Ascending aorta (tissue), 2 donors: ENCODE measurements at regions not wholly inside any gene's neighbourhood (a gene's known extent, or its start where the extent isn't known, plus 50 kb on each side); places are given as distances from the start of the nearest gene placed in this dataset.

ENCODE experiments used
- DNase-seq, 2 donors: peaks; one replicate each; pipeline ENCODE4 v3.0.0-alpha.2; 2019; ENCODE audit warnings: low spot score in 2 of 2
- H3K27ac ChIP-seq, 2 donors: fragments of 200-600 bp; sonication (generic); one replicate each; pipeline ENCODE4 v1.5.1; 2016 to 2017; ENCODE audit warnings: mild to moderate bottlenecking in 1 of 2
- H3K27me3 ChIP-seq: fragments of 200-600 bp; sonication (generic); one replicate; pipeline ENCODE4 v1.5.1; 2017
- H3K36me3 ChIP-seq, 2 donors: fragments of 200-600 bp; sonication (generic); one replicate each; pipeline ENCODE4 v1.5.1; 2016
- H3K4me1 ChIP-seq, 2 donors: fragments of 200-600 bp; sonication (generic); one replicate each; pipeline ENCODE4 v1.5.1; 2016 to 2017; ENCODE audit warnings: mild to moderate bottlenecking in 1 of 2
- H3K4me3 ChIP-seq, 2 donors: fragments of 200-600 bp; sonication (generic); one replicate each; pipeline ENCODE4 v1.5.1; 2016 to 2017; ENCODE audit warnings: mild to moderate bottlenecking in 1 of 2
- H3K9me3 ChIP-seq, 2 donors: fragments of 200-600 bp; sonication (generic); one replicate each; pipeline ENCODE4 v1.5.1; 2016
- intact Hi-C: fragments of 100-400 bp; cut with DNase I; formaldehyde crosslinking; loops from one replicate; pipeline ENCODE4 v1.15.1; 2023
- TF ChIP-seq, protein P1 (sequence below), 3 experiments: fragments of 200-600 bp in 2 of 3; fragments of 450-650 bp in 1 of 3; sonication (generic) in 2 of 3; IDR thresholded peaks; one replicate each; pipeline ENCODE4 v1.5.1; 2016 to 2019; ENCODE audit warnings: antibody characterized with exemption in 3 of 3, mild to moderate bottlenecking in 1 of 3, moderate library complexity in 1 of 3

DNA sequence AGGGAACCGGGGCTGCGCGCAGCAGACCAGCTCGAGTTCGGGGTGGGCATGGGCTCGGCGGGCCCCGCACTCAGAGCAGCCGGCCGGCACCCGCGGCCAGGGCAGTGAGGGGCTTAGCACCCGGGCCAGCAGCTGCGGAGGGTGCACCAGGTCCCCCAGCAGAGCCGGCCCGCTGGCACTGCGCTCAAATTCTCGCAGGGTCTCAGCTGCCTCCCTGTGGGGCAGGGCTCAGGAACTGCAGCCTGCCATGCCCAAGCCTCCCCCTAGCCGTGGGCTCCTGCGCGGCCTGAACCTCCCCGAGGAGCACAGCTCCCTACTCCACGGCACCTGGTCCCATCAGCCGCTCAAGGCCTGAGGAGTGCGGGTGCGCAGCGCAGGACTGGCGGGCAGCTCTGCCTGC, 172.9 kb upstream of the SLC30A5 start:
- no peak for DNase-seq
- Histone ChIP-seq H3K27me3 (no peaks in the 10 kb centered on the region), H3K4me3 (no peak overlapping the region), H3K9me3 (no peaks in the 10 kb centered on the region), H3K36me3 (no peaks in the 10 kb centered on the region), H3K4me1 (no peaks in the 10 kb centered on the region), H3K27ac (no peak overlapping the region)
- TF ChIP-seq, protein P1, sequence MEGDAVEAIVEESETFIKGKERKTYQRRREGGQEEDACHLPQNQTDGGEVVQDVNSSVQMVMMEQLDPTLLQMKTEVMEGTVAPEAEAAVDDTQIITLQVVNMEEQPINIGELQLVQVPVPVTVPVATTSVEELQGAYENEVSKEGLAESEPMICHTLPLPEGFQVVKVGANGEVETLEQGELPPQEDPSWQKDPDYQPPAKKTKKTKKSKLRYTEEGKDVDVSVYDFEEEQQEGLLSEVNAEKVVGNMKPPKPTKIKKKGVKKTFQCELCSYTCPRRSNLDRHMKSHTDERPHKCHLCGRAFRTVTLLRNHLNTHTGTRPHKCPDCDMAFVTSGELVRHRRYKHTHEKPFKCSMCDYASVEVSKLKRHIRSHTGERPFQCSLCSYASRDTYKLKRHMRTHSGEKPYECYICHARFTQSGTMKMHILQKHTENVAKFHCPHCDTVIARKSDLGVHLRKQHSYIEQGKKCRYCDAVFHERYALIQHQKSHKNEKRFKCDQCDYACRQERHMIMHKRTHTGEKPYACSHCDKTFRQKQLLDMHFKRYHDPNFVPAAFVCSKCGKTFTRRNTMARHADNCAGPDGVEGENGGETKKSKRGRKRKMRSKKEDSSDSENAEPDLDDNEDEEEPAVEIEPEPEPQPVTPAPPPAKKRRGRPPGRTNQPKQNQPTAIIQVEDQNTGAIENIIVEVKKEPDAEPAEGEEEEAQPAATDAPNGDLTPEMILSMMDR (IDR thresholded peaks at IDR 0.05) = no peak
- intact Hi-C loops = no loop called here

- intact Hi-C loops = no loop called here
- no peaks in the 10 kb centered on the region for H3K36me3 ChIP-seq
- H3K4me1 ChIP-seq = no peaks in the 10 kb centered on the region
- TF ChIP-seq, protein P1 (IDR thresholded peaks at IDR 0.05) = no peak
- DNase-seq = no peak
- H3K4me3 ChIP-seq = no peak overlapping the region
- no peaks in the 10 kb centered on the region for H3K9me3 ChIP-seq
- H3K27me3 ChIP-seq = no peaks in the 10 kb centered on the region
- H3K27ac ChIP-seq = no peak overlapping the region
Observed at GRCh38 chr5:68922172-68922987, 171.4 kb upstream of the SLC30A5 start.

DNA sequence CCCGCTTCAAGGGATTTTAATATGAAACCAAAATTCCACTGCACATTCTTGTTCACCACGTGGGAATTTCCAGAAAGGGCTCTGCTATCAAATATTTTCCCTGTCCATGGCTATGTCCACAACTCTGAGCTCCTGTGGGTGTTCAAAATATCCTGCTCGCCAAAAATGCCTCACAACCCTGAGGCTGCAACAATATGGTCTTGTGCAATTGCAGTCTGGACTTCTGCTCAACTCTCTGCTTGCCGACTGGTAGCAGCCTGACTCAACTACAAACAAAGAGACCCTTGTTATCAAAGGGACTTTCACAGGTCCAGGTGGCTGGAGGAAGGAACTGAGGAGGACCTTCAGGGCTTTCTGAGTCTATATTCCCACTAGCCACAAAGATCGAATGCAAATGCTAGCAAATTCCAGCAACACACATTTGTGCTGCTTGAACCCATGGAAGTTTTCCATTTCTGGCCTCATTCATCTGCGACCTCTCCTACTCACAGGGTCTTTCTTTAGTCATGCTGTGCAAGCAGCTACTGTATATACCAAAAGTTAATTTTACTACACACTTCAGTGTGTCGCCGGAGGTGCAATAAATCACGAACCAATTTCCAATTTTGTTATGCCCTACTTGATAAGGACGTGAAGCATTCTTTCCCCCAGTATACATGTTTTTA, 169.2 kb upstream of the SLC30A5 start:
- no peaks in the 10 kb centered on the region for H3K4me1 ChIP-seq
- H3K27me3 ChIP-seq = no peaks in the 10 kb centered on the region
- TF ChIP-seq, protein P1 (IDR thresholded peaks at IDR 0.05) = no peak
- intact Hi-C loops = no loop called here
- H3K9me3 ChIP-seq = no peaks in the 10 kb centered on the region
- H3K36me3 ChIP-seq = no peaks in the 10 kb centered on the region
- no peak for DNase-seq
- H3K27ac ChIP-seq = no peak overlapping the region
- H3K4me3 ChIP-seq = no peak overlapping the region

- TF ChIP-seq, protein P1 (IDR thresholded peaks at IDR 0.05) = no peak
- no peak for DNase-seq
- Histone ChIP-seq H3K36me3 (no peaks in the 10 kb centered on the region), H3K4me3 (no peak overlapping the region), H3K27ac (no peak overlapping the region), H3K27me3 (no peaks in the 10 kb centered on the region), H3K9me3 (peaks cover 0 to 5% of the 10 kb centered on the region in 2 donors), H3K4me1 (no peaks in the 10 kb centered on the region)
- intact Hi-C loops = no loop called here
Observed at GRCh38 chr5:68928617-68929302, 165.1 kb upstream of the SLC30A5 start.

DNA sequence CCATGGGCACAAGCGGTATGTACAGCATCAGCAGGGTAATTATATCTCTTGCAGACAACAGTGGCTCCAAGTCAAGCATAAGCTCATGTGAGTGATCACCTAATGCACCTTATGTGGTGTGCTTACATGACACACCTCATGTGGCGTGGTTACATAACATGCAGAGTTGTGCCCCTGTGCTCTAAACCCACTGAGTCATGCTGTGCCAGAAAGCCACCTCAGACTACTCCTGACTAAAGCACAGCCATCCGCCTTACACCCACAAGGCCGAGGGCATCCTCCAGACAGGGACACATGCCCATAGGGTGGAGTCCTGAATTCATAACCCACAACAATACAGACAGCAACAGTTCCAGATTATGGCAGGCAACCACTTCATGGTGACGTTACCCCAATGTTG, 163.7 kb upstream of the SLC30A5 start:
- Histone ChIP-seq H3K36me3 (no peaks in the 10 kb centered on the region), H3K27ac (no peak overlapping the region), H3K9me3 (peaks cover 0 to 5% of the 10 kb centered on the region in 2 donors), H3K27me3 (no peaks in the 10 kb centered on the region), H3K4me1 (no peaks in the 10 kb centered on the region), H3K4me3 (no peak overlapping the region)
- TF ChIP-seq, protein P1 (IDR thresholded peaks at IDR 0.05) = no peak
- intact Hi-C loops = no loop called here
- DNase-seq = no peak
